ENCODE measurements at regions not wholly inside any gene's neighbourhood (a gene's known extent, or its start where the extent isn't known, plus 50 kb on each side); places are given as distances from the start of the nearest gene placed in this dataset.
"Not testable (repeated sequence)": the region's sequence is repeated elsewhere in the genome, so short reads cannot be mapped to it uniquely, and the experiment has no call there.

- FAIRE-seq (no peak), DNase-seq (ENCODE audit: extremely low spot score, insufficient read length, low read depth) (no peak)
Observed at GRCh38 chr13:89352384-89352783, 1681.2 kb downstream of the SLITRK5 start.

GRCh38 chr13:89361909-89362308 is 1690.7 kb downstream of the SLITRK5 start:
- DNase-seq (ENCODE audit: extremely low spot score, insufficient read length, low read depth) (no peak), FAIRE-seq (no peak)

- FAIRE-seq: no peak
- DNase-seq (ENCODE audit: extremely low spot score, insufficient read length, low read depth): no peak
Observed at GRCh38 chr13:89363144-89363543, 1692.0 kb downstream of the SLITRK5 start.

GRCh38 chr13:89372193-89372592 is 1701.0 kb downstream of the SLITRK5 start:
- FAIRE-seq: no peak

GRCh38 chr13:89375839-89376238 is 1704.7 kb downstream of the SLITRK5 start:
- FAIRE-seq (no peak), DNase-seq (ENCODE audit: extremely low spot score, insufficient read length, low read depth) (no peak)

More at GRCh38 chr13:89372193-89372592, 1701.0 kb downstream of the SLITRK5 start:
- no peak for DNase-seq (ENCODE audit: extremely low spot score, insufficient read length, low read depth)

GRCh38 chr13:89380101-89380500 is 1708.9 kb downstream of the SLITRK5 start:
- FAIRE-seq: no peak
- DNase-seq (ENCODE audit: extremely low spot score, insufficient read length, low read depth): no peak

- FAIRE-seq (no peak), DNase-seq (ENCODE audit: extremely low spot score, insufficient read length, low read depth) (no peak)
Observed at GRCh38 chr13:89382981-89383380, 1711.8 kb downstream of the SLITRK5 start.

- DNase-seq (ENCODE audit: extremely low spot score, insufficient read length, low read depth) (no peak), FAIRE-seq (no peak)
Observed at GRCh38 chr13:89383891-89384290, 1712.7 kb downstream of the SLITRK5 start.

GRCh38 chr13:89393758-89394304 is 1722.7 kb downstream of the SLITRK5 start:
- DNase-seq (ENCODE audit: extremely low spot score, insufficient read length, low read depth) (no peak), FAIRE-seq (no peak)

- no peak for DNase-seq (ENCODE audit: extremely low spot score, insufficient read length, low read depth)
- no peak for FAIRE-seq
Observed at GRCh38 chr13:89401264-89401675, 1730.1 kb downstream of the SLITRK5 start.

GRCh38 chr13:89402211-89402610 is 1731.0 kb downstream of the SLITRK5 start:
- DNase-seq (ENCODE audit: extremely low spot score, insufficient read length, low read depth) (no peak), FAIRE-seq (no peak)

GRCh38 chr13:89406096-89406495 is 1734.9 kb downstream of the SLITRK5 start:
- not testable (repeated sequence) for DNase-seq (ENCODE audit: extremely low spot score, insufficient read length, low read depth); FAIRE-seq

GRCh38 chr13:89407357-89407756 is 1736.2 kb downstream of the SLITRK5 start:
- DNase-seq (ENCODE audit: extremely low spot score, insufficient read length, low read depth): no peak
- FAIRE-seq: no peak

GRCh38 chr13:89432997-89433396 is 1761.8 kb downstream of the SLITRK5 start:
- no peak for FAIRE-seq
- no peak for DNase-seq (ENCODE audit: extremely low spot score, insufficient read length, low read depth)

- not testable (repeated sequence) for DNase-seq (ENCODE audit: extremely low spot score, insufficient read length, low read depth); FAIRE-seq
Observed at GRCh38 chr13:89434624-89435023, 1763.5 kb downstream of the SLITRK5 start.

GRCh38 chr13:89454681-89455080 is 1783.5 kb downstream of the SLITRK5 start:
- DNase-seq (ENCODE audit: extremely low spot score, insufficient read length, low read depth) (no peak), FAIRE-seq (no peak)

- DNase-seq (ENCODE audit: extremely low spot score, insufficient read length, low read depth): no peak
- FAIRE-seq: no peak
Observed at GRCh38 chr13:89455225-89455624, 1784.1 kb downstream of the SLITRK5 start.

- no peak for FAIRE-seq
- no peak for DNase-seq (ENCODE audit: extremely low spot score, insufficient read length, low read depth)
Observed at GRCh38 chr13:89455741-89456140, 1784.6 kb downstream of the SLITRK5 start.

- DNase-seq (ENCODE audit: extremely low spot score, insufficient read length, low read depth) (no peak), FAIRE-seq (no peak)
Observed at GRCh38 chr13:89457977-89458376, 1786.8 kb downstream of the SLITRK5 start.

- DNase-seq (ENCODE audit: extremely low spot score, insufficient read length, low read depth) (no peak), FAIRE-seq (no peak)
Observed at GRCh38 chr13:89458456-89458855, 1787.3 kb downstream of the SLITRK5 start.

- FAIRE-seq; DNase-seq (ENCODE audit: extremely low spot score, insufficient read length, low read depth): not testable (repeated sequence)
Observed at GRCh38 chr13:89460895-89461294, 1789.7 kb downstream of the SLITRK5 start.

- no peak for DNase-seq (ENCODE audit: extremely low spot score, insufficient read length, low read depth)
- no peak for FAIRE-seq
Observed at GRCh38 chr13:89465366-89465765, 1794.2 kb downstream of the SLITRK5 start.

Measured in GM18507 (cell line).